Raji (cell line): ENCODE measurements at regions not wholly inside any gene's neighbourhood (a gene's known extent, or its start where the extent isn't known, plus 50 kb on each side); places are given as distances from the start of the nearest gene placed in this dataset.

Experiments used
- POLR2A ChIP-seq: IDR thresholded peaks from 2 replicates; pipeline ENCODE4 v1.6.1; 2011; ENCODE audit warnings: low read depth, low read length, control low read depth; ENCODE audit not compliant: insufficient read depth

DNA sequence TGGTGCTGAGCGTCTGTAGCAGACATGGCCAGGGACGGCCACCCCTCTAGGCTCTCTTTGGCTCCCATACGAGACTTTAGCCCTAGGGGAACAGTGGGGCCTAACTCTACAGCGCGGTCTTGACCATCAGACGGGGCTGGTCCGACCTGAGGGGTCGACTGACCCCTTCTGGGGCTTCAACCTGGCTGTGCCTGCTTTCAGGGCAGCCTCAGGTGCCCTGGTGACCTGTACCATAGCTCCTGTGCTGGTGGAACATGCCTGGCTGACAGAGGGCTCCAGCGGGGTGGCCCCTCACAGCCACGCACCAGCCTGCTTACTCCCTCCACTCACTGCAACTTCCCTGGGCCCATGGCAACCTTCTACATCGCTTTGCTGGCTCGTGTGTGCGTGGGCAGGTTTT lies 423.4 kb upstream of the SEMA6A start:
- TF ChIP-seq POLR2A: no peak

DNA sequence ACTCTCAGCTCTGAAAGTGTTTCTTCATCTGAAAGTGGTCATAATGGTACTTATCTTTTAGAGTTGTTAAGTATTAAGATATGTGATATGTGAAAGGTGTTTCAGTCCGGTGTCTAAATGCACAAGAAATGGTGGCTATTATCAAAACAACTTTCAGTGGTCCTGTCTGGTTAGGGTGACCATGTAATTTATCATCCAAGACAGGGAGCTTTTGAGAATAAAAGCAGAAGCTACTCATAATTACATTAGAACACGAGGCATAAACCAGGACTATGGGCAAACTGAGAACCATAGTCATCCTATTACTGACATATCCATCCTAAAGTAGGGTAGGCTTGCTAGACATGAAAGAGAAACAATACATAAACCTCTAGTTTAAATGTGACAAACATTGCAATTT lies 418.1 kb upstream of the SEMA6A start:
- TF ChIP-seq POLR2A: no peak

DNA sequence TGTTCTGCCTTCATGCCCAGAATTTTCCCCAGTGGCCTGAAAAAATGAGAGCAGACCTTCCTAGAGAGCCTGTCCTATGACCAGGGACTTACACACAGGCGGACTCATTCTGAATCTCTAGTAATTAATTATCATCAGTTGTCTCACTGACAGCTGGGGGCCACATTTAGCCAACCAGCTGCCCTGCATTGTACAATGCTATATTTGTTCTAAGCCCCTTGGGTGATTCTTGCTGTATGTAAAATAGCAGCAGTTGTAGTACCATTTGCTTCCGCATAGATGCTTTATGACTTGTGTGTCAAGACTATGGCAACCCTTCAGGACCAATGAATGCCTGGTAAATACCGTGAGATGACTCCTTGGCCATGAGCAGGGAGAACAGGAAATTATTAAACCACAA lies 415.4 kb upstream of the SEMA6A start:
- TF ChIP-seq POLR2A: no peak

- TF ChIP-seq POLR2A: no peak
Observed at GRCh38 chr5:116982035-116982434, 407.4 kb upstream of the SEMA6A start.

DNA sequence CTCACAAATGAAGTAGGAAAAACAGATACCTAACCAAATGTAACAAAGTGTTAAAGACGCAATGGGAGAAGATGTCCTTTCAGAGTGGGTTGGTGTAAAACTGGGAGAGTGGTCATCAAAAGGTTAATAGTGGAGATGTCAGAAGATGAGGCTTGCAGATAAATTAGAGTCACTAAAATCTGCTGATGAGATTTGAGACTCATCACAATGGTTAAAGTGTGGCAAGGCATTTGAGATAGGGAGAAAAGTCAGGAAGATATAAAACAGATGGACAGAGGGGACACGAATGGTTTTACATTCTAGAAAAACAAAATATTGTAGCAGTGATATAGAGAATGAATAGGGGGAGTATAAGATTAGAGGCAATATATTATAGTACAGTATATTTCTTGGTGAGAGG lies 406.0 kb upstream of the SEMA6A start:
- no peak for TF ChIP-seq POLR2A

GRCh38 chr5:116976767-116977166 lies 402.1 kb upstream of the SEMA6A start:
- no peak for TF ChIP-seq POLR2A

DNA sequence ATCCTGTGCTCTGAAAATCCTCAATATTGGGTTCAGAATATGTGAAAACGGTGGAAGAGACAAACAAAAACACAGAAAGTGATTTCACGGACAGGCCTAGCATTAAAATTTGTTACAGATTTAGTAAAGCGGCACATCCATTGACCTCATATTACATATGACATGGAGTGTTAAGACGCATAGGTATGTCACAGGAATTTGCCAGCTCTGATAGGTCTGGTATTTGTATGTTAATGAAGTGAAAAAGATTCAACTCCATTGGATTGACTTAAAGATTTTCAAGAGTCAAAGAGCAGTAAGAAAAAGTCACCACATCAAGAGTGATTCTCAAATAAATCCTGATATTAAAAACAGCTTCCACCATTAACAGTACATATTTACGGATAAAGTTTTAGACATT lies 396.5 kb upstream of the SEMA6A start:
- TF ChIP-seq POLR2A: no peak

- no peak for TF ChIP-seq POLR2A
Observed at GRCh38 chr5:116970318-116970717, 395.7 kb upstream of the SEMA6A start.

- no peak for TF ChIP-seq POLR2A
Observed at GRCh38 chr5:116964438-116964837, 389.8 kb upstream of the SEMA6A start.

- TF ChIP-seq POLR2A: no peak
Observed at GRCh38 chr5:116961021-116961420, 386.4 kb upstream of the SEMA6A start.

DNA sequence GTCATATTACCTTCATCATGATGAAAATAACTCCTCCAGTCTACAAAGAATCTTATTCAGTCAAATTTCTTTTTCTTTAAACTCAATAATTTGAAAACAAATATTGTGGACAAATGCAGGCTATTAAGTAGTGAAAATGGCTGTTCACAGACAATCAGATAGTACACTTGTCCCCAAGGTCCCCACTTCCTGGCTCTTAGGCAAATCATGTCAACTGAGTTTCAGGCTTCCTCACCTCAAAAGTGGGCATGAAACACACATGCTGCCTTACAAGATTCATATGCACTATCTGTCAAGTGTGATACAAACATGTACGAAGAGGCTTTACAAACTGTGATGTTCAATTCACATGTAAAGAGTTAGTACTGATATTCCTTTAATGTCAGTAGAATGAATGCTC lies 385.2 kb upstream of the SEMA6A start:
- no peak for TF ChIP-seq POLR2A

GRCh38 chr5:116953251-116953930 lies 378.8 kb upstream of the SEMA6A start:
- TF ChIP-seq POLR2A: no peak

- TF ChIP-seq POLR2A: no peak
Observed at GRCh38 chr5:116951219-116951618, 376.6 kb upstream of the SEMA6A start.

DNA sequence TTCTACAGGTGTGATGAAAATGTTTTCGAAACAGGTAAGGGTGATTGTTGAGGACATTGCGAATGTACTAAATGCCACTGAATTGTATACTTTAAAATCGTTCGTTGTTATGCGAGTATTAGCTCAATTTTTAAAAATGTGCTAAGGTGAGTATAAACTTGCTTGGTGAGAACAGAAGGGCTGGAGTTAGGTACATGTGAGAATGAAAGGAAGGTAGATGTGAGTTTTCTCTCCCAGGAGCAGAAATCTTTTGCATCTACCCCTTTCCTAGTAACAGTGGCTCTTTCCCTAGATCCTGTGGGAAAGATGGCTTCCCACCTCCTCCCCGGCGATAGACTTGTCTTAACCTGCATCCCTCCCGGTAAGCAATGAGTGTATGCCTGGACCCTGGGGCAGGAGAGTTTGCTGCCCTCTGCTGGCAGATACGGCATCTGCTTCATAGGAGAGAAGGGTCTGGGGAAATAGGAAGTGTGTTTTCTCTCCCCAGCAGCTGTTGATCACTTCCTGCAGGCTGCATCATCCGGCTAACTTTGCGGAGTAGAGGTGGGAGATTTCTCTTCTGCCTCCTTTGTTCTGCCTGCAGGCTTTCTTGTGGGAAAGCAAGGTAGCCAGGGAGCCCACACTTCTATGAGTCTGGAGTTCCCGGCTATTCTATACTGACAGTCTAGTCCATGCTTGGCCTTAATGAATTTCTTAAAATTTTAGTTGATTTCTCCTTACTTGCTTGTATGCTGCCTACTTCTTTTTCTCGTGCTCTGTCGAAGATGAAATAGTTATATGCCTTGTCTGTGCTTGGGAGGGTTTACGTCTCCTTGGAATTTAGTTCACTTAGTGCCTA lies 373.3 kb upstream of the SEMA6A start:
- no peak for TF ChIP-seq POLR2A

GRCh38 chr5:116944183-116944582 lies 369.6 kb upstream of the SEMA6A start:
- no peak for TF ChIP-seq POLR2A

GRCh38 chr5:116942622-116943021 lies 368.0 kb upstream of the SEMA6A start:
- TF ChIP-seq POLR2A: no peak
